CD4-positive, alpha-beta T cell (primary cell): ENCODE measurements at regions not wholly inside any gene's neighbourhood (a gene's known extent, or its start where the extent isn't known, plus 50 kb on each side); places are given as distances from the start of the nearest gene placed in this dataset.
A peak's percentile ranks its signal among the peaks of the same experiment; 100 is the strongest.

Experiments used
- ATAC-seq: fragments of 200-7000 bp; cut with Tn5 transposase; one replicate; pipeline ENCODE4 v1.10.0; 2022; ENCODE audit warnings: mild to moderate bottlenecking; ENCODE audit not compliant: poor library complexity
- CTCF ChIA-PET: fragments of 350-600 bp; sonication (Branson Sonifier 250); formaldehyde crosslinking; loops from one replicate; lab custom pipeline; 2021; ENCODE audit warnings: antibody characterized with exemption, inconsistent platforms; lab: Charles Lee
- POLR2A ChIA-PET: fragments of 350-600 bp; sonication (Branson Sonifier 250); formaldehyde crosslinking; loops from one replicate; lab custom pipeline; 2021; ENCODE audit warnings: antibody characterized with exemption, inconsistent platforms; lab: Charles Lee
- DNase-seq, 14 experiments: peaks; one replicate each; pipeline ENCODE4 v3.0.0-alpha.2; 2013 to 2020; ENCODE audit warnings: mixed read lengths in 2 of 14
- H3K27ac ChIP-seq, 2 donors: one replicate each; pipeline versions ENCODE4 v1.5.1 to v1.7.0; 2013; ENCODE audit warnings: low read length in 2 of 2, low read depth in 1 of 2, mild to moderate bottlenecking in 1 of 2
- H3K27me3 ChIP-seq, 2 experiments: 1 replicate in 1 of 2; 2 replicates in 1 of 2; pipeline versions ENCODE4 v1.6.1 to v1.7.0; 2013; ENCODE audit warnings: low read length in 2 of 2, control low read depth in 1 of 2, mild to moderate bottlenecking in 1 of 2, moderate library complexity in 1 of 2; ENCODE audit not compliant: insufficient read depth in 2 of 2, control insufficient read depth in 1 of 2
- H3K36me3 ChIP-seq: one replicate; pipeline ENCODE4 v1.6.1; 2013; ENCODE audit warnings: low read length, control low read depth; ENCODE audit not compliant: insufficient read depth
- H3K4me1 ChIP-seq: one replicate; pipeline ENCODE4 v1.6.1; 2013; ENCODE audit warnings: low read length, control low read depth; ENCODE audit not compliant: insufficient read depth
- H3K4me3 ChIP-seq: one replicate; pipeline ENCODE4 v1.5.1; 2013; ENCODE audit warnings: mild to moderate bottlenecking, low read length, moderate library complexity
- H3K9me3 ChIP-seq, 2 experiments: 1 replicate in 1 of 2; 2 replicates in 1 of 2; pipeline versions ENCODE4 v1.6.1 to v1.7.0; 2013; ENCODE audit warnings: low read length in 2 of 2, mild to moderate bottlenecking in 2 of 2, control low read depth in 1 of 2, moderate library complexity in 1 of 2; ENCODE audit not compliant: control insufficient read depth in 1 of 2, insufficient read depth in 1 of 2
- H3K27ac Mint-ChIP-seq: one replicate; pipeline ENCODE4 v1.8.0; 2020; ENCODE audit warnings: mixed read lengths
- H3K27me3 Mint-ChIP-seq: one replicate; pipeline ENCODE4 v1.8.0; 2021; ENCODE audit warnings: mixed read lengths
- H3K36me3 Mint-ChIP-seq: one replicate; pipeline ENCODE4 v1.8.0; 2021; ENCODE audit warnings: low read depth, mixed read lengths
- H3K4me1 Mint-ChIP-seq: one replicate; pipeline ENCODE4 v1.8.0; 2021; ENCODE audit warnings: low read depth, mixed read lengths
- H3K4me3 Mint-ChIP-seq: one replicate; pipeline ENCODE4 v1.8.0; 2020; ENCODE audit warnings: mild to moderate bottlenecking, mixed read lengths
- H3K9me3 Mint-ChIP-seq: one replicate; pipeline ENCODE4 v1.8.0; 2020; ENCODE audit warnings: mixed read lengths
- intact Hi-C, 2 experiments: fragments of 100-400 bp; cut with DNase I in 1 of 2; cut with micrococcal nuclease in 1 of 2; formaldehyde crosslinking; loops; one replicate each; pipeline versions ENCODE4 v1.15.1 to v1.9.0; 2023 to 2025; cut with DNase I, micrococcal nuclease
- TF ChIP-seq, protein P1 (sequence below): fragments of 200-600 bp; IDR thresholded peaks from one replicate; pipeline ENCODE4 v1.8.0; 2022; ENCODE audit warnings: antibody characterized with exemption, mild to moderate bottlenecking

DNA sequence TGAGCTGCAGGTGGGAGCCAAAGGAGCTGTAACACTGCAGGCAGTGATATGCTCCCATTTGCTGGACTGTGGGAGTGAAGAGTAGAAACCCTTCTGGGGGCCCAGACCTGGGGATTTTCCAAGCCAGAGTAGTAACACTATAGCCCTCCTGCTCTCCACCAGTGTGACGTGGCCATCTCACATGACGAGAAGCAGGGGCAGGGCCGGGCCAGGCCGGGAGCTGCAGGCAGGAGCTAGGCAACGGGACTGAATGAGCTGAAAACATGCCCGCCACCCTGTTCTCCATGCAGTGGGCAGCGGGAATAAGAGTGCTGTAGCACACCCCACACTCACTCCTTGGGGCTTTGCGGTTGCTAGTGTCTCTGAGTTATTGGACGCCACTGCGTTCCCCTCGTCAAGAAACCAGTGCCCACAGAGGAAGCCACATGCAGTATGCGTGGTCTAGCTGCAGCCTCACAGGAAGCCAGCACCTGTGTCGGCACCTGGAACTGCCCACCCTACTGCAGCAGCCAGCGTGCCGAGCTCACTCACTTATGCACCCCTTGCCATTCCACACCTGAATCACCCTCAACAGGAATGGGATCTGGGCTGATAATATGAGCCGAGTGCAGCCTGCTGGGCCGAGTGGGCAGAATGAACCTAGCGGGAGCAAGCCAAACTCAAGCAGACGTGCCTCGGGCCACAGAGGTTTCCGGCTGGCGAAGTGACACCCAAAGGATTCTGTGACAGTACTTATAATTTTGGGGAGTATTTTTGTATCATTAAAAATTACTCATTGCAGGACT is 1389.6 kb downstream of the KCNT2 start:
- H3K27me3 Mint-ChIP-seq, result no peaks in the 10 kb centered on the region
- no peaks in the 10 kb centered on the region for H3K27me3 ChIP-seq
- TF ChIP-seq, protein P1, sequence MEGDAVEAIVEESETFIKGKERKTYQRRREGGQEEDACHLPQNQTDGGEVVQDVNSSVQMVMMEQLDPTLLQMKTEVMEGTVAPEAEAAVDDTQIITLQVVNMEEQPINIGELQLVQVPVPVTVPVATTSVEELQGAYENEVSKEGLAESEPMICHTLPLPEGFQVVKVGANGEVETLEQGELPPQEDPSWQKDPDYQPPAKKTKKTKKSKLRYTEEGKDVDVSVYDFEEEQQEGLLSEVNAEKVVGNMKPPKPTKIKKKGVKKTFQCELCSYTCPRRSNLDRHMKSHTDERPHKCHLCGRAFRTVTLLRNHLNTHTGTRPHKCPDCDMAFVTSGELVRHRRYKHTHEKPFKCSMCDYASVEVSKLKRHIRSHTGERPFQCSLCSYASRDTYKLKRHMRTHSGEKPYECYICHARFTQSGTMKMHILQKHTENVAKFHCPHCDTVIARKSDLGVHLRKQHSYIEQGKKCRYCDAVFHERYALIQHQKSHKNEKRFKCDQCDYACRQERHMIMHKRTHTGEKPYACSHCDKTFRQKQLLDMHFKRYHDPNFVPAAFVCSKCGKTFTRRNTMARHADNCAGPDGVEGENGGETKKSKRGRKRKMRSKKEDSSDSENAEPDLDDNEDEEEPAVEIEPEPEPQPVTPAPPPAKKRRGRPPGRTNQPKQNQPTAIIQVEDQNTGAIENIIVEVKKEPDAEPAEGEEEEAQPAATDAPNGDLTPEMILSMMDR, result no peak
- DNase-seq, result peak in 1 of 14 experiments; percentile 7
- CTCF ChIA-PET, result no interaction called here
- intact Hi-C loops, result no loop called here
- H3K4me1 ChIP-seq, result no peaks in the 10 kb centered on the region
- H3K4me3 Mint-ChIP-seq, result no peak overlapping the region
- H3K9me3 Mint-ChIP-seq, result no peaks in the 10 kb centered on the region
- H3K9me3 ChIP-seq, result peaks cover 0 to 10% of the 10 kb centered on the region in 2 experiments
- no peak overlapping the region for H3K27ac ChIP-seq
- H3K27ac Mint-ChIP-seq, result no peak overlapping the region
- no peak overlapping the region for H3K4me3 ChIP-seq
- H3K36me3 Mint-ChIP-seq, result no peaks in the 10 kb centered on the region
- POLR2A ChIA-PET, result no interaction called here
- H3K36me3 ChIP-seq, result no peaks in the 10 kb centered on the region
- no peak for ATAC-seq
- no peaks in the 10 kb centered on the region for H3K4me1 Mint-ChIP-seq

GRCh38 chr1:195202241-195202640 is 1406.0 kb downstream of the KCNT2 start:
- H3K27me3 Mint-ChIP-seq, result no peaks in the 10 kb centered on the region
- Histone ChIP-seq H3K4me1 (no peaks in the 10 kb centered on the region), H3K9me3 (no peaks in the 10 kb centered on the region), H3K36me3 (no peaks in the 10 kb centered on the region), H3K4me3 (no peak overlapping the region), H3K27ac (no peak overlapping the region), H3K27me3 (no peaks in the 10 kb centered on the region)
- H3K36me3 Mint-ChIP-seq, result no peaks in the 10 kb centered on the region
- TF ChIP-seq, protein P1, result no peak
- POLR2A ChIA-PET, result no interaction called here
- H3K4me1 Mint-ChIP-seq, result no peaks in the 10 kb centered on the region
- intact Hi-C loops, result no loop called here
- DNase-seq (no peak), ATAC-seq (no peak)
- no peak overlapping the region for H3K27ac Mint-ChIP-seq
- H3K9me3 Mint-ChIP-seq, result no peaks in the 10 kb centered on the region
- CTCF ChIA-PET, result no interaction called here
- no peak overlapping the region for H3K4me3 Mint-ChIP-seq

DNA sequence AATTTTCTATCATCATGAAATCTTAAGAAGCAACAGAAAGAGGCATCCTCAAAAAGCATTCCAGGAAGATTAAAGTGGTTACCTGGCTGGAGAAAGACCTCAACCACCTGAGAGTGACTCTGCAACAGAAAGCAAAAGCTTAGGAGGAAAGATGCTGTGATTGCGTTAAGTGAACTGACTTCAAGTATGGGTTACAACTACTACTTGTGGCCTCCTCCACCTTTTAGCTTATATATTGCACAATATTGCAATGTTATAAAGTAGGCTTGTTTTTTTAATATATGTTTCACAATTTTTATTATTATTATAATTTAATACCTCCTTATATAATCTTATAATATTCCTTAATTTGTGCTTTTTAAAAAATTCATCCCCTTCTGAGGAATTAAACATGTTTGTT is 1407.5 kb downstream of the KCNT2 start:
- H3K9me3 ChIP-seq, result no peaks in the 10 kb centered on the region
- Mint-ChIP-seq H3K36me3 (no peaks in the 10 kb centered on the region), H3K27me3 (no peaks in the 10 kb centered on the region), H3K9me3 (no peaks in the 10 kb centered on the region), H3K4me1 (no peaks in the 10 kb centered on the region), H3K4me3 (no peak overlapping the region), H3K27ac (no peak overlapping the region)
- CTCF ChIA-PET, result no interaction called here
- intact Hi-C loops, result no loop called here
- no peaks in the 10 kb centered on the region for H3K36me3 ChIP-seq
- no peaks in the 10 kb centered on the region for H3K4me1 ChIP-seq
- H3K4me3 ChIP-seq, result no peak overlapping the region
- ATAC-seq, result no peak
- POLR2A ChIA-PET, result no interaction called here
- no peaks in the 10 kb centered on the region for H3K27me3 ChIP-seq
- TF ChIP-seq, protein P1, result no peak
- DNase-seq, result no peak
- H3K27ac ChIP-seq, result no peak overlapping the region
